Mucosa of descending colon (tissue), 3 donors: ENCODE measurements at regions not wholly inside any gene's neighbourhood (a gene's known extent, or its start where the extent isn't known, plus 50 kb on each side); places are given as distances from the start of the nearest gene placed in this dataset.
A peak's percentile ranks its signal among the peaks of the same experiment; 100 is the strongest.

ENCODE experiments used
- ATAC-seq: fragments of 200-7000 bp; cut with Tn5 transposase; one replicate; pipeline ENCODE4 v1.9.1; 2020; ENCODE audit warnings: mild to moderate bottlenecking, moderate library complexity
- DNase-seq, 3 donors: peaks; one replicate each; pipeline ENCODE4 v3.0.0-alpha.2; 2020
- H3K36me3 ChIP-seq: fragments of 200-600 bp; one replicate; pipeline ENCODE4 v1.8.0; 2021; ENCODE audit warnings: low read depth, mild to moderate bottlenecking
- H3K4me1 ChIP-seq: fragments of 200-600 bp; one replicate; pipeline ENCODE4 v1.8.0; 2021; ENCODE audit warnings: low read depth, mild to moderate bottlenecking
- H3K4me3 ChIP-seq: fragments of 200-600 bp; one replicate; pipeline ENCODE4 v1.8.0; 2021; ENCODE audit warnings: mild to moderate bottlenecking
- H3K9me3 ChIP-seq: fragments of 200-600 bp; one replicate; pipeline ENCODE4 v1.8.0; 2021; ENCODE audit warnings: mild to moderate bottlenecking
- CTCF ChIP-seq: fragments of 200-600 bp; IDR thresholded peaks from one replicate; pipeline ENCODE4 v1.8.0; 2022; ENCODE audit warnings: antibody characterized with exemption, mild to moderate bottlenecking
- intact Hi-C, 2 donors: fragments of 100-400 bp; cut with DNase I in 1 of 2; cut with micrococcal nuclease in 1 of 2; formaldehyde crosslinking; loops; one replicate each; pipeline versions ENCODE4 v1.11.0 to v1.11.1; 2022; cut with DNase I, micrococcal nuclease
- donor health status: DM: no; HTN: no; CAD: no; lungs with moderate emphysema.
- donor health status: DM: no; HTN: no; CAD: no.
- donor health status: DM: no; HTN: yes; CAD: no.

GRCh38 chr7:114073701-114074100, 154.9 kb upstream of the PPP1R3A start:
- no peaks in the 10 kb centered on the region for H3K36me3 ChIP-seq
- TF ChIP-seq CTCF = no peak
- H3K9me3 ChIP-seq = no peaks in the 10 kb centered on the region
- no peak overlapping the region for H3K4me3 ChIP-seq
- DNase-seq = no peak
- peak; percentile 45 for ATAC-seq
- peaks cover 6% of the 10 kb centered on the region for H3K4me1 ChIP-seq
- intact Hi-C loops = no loop called here

- Histone ChIP-seq H3K36me3 (no peaks in the 10 kb centered on the region), H3K4me3 (no peak overlapping the region), H3K4me1 (peaks cover 6% of the 10 kb centered on the region), H3K9me3 (no peaks in the 10 kb centered on the region)
- no peak for DNase-seq
- no peak for ATAC-seq
- intact Hi-C loops = no loop called here
- TF ChIP-seq CTCF = no peak
These were observed 151.4 kb upstream of the PPP1R3A start for GRCh38 chr7:114070246-114070645.

- DNase-seq (peak in 1 of 3 donors; percentile 61), ATAC-seq (peak; percentile 59)
- no peak for TF ChIP-seq CTCF
- intact Hi-C loops = no loop called here
- Histone ChIP-seq H3K9me3 (no peaks in the 10 kb centered on the region), H3K4me3 (no peak overlapping the region), H3K36me3 (no peaks in the 10 kb centered on the region), H3K4me1 (no peaks in the 10 kb centered on the region)
These were observed 144.0 kb upstream of the PPP1R3A start for GRCh38 chr7:114062810-114063209.

- no peak overlapping the region for H3K4me3 ChIP-seq
- no peak for TF ChIP-seq CTCF
- no peaks in the 10 kb centered on the region for H3K36me3 ChIP-seq
- H3K9me3 ChIP-seq = no peaks in the 10 kb centered on the region
- DNase-seq (no peak), ATAC-seq (peak; percentile 49)
- intact Hi-C loops = no loop called here
- H3K4me1 ChIP-seq = peaks cover 6% of the 10 kb centered on the region
These were observed 133.1 kb upstream of the PPP1R3A start for GRCh38 chr7:114051871-114052331.

GRCh38 chr7:114050571-114050970, 131.8 kb upstream of the PPP1R3A start:
- no peak for TF ChIP-seq CTCF
- H3K36me3 ChIP-seq = no peaks in the 10 kb centered on the region
- no peaks in the 10 kb centered on the region for H3K9me3 ChIP-seq
- intact Hi-C loops = no loop called here
- H3K4me1 ChIP-seq = peaks cover 6% of the 10 kb centered on the region
- DNase-seq (no peak), ATAC-seq (no peak)
- H3K4me3 ChIP-seq = no peak overlapping the region
